NCI-H2196 treated with DMSO at 0.1 percent for 48 hours (cell line): ENCODE measurements at regions not wholly inside any gene's neighbourhood (a gene's known extent, or its start where the extent isn't known, plus 50 kb on each side); places are given as distances from the start of the nearest gene placed in this dataset.

ENCODE experiments used
- DNase-seq: peaks from one replicate; lab custom pipeline; 2025; ENCODE audit not compliant: unreplicated experiment; lab: John Stamatoyannopoulos, UW

DNA sequence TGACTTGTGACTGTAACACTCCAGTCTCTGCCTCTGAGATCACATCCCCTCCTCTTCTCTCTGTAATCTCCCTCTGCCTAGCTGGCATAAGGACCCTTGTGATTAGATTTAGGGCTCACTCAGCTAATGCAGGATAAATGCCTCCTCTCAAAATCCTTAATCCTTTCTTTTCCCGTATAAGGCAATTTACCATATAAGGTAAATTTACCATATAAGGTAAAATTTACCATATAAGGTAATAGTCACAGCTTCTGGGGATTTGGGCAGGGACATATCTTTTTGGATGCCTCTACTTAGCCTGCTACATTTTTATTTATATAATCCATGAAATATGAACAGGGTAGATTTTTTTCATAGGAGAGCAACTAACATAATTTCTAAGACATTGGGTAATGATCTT, 318.0 kb upstream of the PUM3 start:
- no peak for DNase-seq

DNA sequence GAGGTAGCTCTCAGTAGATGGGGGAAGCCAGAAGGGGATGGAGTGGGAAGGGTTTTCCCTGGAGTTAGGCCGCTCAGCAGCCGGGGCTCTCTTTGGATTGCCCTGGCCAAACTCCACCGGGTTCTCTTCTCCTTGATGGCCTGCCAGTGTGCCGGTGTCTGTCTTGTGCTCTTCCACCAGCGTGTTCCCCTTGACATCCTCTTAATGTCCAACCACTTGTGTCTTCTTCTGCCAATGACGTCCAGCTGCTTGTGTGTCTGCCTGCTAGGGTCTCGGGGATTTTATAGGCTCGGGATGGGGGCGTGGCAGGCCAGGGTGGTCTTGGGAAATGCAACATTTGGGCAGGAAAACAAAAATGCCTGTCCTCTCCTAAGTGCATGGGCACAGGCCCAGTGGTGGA, 313.1 kb upstream of the PUM3 start:
- DNase-seq, result no peak

DNA sequence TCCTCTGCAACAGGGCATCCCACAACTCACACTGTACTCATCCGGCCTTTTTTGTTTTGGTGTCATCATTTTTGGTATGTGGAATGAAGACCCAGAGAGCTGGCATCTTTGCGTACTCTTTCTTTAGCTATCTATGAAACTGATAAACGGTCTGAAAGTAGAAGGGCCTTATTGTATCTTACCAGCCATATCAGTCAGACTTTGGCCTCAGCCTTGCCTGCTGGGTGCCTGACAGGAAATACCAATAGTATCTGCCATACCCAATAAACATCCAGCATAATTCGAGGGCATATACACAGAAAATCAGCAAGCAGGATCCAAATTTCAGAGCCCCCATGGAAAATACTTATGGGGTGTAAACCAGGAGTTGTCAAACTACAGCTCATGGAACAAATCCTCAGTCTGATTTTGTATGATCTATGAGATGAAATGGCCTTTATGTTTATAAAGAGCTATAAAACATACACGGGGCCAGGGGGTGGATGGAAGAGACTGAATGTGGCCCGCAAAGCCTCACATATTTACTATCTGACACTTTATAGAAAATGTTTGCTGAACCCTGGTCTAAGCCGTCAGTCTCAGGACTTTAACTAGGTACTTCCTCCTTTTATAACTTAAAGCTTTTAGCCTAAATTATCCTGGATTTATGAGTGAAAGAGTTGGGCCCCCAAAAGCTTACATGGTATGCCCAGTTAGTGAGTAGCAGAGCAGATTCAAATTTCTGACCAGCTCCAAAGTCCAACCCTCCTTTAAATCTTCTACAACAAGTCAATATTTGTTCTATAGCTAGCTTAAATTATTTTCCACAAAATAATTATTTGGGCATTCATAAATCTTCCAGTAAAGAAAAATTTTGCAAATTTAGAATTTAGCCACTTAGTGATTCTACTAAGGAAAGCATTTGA, 308.0 kb upstream of the PUM3 start:
- no peak for DNase-seq

DNA sequence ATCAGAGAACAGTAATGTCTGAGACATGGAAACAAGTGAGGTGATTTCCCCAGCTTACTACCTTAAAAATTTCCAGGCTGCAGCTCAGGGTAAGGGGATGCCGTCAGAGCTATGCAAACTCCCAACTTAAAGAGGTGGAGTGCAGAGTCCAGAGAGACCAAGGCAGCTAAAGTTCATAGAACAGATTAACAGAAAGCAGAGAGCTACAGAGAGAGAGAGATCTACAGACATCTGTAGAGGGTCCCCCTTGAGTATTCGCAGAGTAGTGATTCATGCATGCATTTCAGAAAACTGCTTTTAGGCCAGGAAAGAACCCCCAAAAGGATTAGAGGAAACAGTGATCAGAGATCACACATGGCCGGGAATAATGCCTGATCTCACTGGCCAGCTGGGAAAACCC, 306.2 kb upstream of the PUM3 start:
- no peak for DNase-seq

DNA sequence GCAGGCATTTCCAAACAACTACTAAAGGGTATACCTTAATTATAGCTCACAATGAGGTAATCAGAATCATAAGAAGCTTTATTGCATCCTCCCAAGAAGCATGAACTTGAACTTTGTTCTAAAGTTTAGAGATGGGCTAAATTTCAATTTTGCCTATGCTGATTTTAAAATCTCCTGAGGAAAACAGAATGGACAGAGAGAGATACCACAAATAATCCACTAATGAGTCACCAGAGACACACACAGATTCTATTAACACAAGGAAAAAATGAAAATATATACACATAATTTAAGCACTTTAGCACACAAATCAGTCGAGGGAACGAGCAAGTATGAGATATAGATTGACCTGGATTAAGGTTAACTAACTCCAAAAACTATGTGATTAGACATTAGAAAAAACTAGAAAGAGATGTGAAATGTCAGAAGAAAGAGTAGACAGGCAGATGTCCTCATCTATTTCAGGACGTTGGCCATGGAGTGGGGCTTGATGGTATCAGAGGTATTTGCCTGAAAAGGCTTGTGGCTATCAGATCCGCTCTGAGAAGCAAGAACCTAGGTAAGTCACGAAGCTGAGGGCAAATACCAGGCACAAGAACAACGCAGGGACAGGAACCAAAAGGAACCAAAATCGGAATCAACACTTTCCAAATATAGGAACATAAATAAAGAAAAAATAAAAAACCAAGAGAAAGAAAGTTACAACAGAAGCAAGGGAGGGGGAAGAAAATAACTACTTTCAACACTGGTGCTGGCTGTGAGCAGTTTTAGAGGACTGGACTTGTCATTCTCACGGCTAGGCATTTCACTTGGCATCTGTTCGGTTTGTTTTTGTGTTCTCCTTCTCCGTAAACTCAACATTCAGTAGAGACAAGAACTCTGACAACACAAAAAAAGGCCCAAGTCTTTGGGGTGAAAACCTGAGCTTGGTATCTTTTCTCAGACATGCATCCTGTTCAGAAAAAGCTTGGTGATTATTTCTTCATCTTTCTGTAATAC, 294.6 kb upstream of the PUM3 start:
- DNase-seq, result no peak

DNA sequence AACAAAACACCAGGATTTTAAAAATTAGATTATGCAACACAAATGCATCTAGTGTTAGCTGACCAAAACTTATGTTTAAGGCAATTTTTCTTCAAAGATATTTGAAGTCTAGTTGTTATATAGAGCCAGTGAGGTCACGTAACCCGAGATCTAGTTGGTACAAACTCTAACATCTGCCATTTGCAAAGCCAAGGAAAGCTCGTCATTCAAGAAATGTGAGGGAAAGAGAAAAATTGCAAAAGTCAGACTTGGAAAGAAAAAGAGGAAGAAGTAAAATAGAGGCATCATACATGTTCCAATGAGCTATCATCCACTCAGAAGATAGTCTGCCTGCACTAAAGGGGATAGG, 293.4 kb upstream of the PUM3 start:
- DNase-seq, result no peak

DNA sequence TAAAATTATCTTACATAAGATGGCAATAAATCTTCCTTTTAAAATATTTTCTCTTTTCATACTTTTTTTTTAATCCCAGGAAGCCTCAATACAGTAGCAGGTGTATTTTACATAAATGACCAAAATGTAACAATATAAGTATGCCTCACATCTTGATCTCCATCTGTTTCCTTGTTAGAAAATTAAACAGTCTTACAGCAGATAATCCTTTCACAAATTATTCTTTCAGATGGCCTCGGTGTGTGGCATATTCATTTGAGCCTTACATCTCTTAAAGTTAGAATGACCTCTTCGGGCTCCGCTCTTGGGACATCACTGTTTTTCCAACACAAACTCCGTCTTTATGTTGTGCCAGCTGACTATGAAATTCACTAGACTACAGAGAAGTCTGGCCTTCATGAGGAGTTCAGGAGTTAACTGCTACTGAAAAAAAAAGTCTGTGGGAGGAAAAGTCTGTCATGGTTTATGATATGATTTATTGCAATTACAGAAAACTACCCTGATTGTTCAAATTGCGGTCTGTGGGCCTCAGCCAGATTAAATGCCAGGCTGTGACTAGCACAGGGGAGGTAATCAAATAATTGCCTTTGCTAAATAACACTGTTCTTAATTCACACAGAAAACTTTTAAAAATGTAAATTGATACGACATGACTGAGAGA, 292.9 kb upstream of the PUM3 start:
- DNase-seq, result no peak

DNA sequence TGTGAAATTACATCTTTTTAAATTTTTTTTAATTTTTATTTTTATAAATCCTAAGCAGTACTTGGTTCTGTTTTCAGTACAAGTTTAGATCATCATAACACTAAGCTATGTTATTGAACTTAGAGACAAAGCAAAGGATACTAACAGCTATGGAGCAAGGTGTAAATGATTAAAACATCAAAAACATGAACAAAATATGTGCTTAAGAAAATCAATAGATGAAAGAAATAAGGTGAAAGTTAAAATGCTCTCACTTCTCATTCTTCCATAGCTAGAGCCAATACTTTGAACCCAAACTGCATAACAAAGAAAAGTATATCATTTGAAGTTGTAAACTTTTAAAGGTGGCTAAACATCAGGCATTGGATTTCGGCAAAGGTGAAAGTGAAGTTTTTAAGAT, 292.3 kb upstream of the PUM3 start:
- DNase-seq, result no peak

DNA sequence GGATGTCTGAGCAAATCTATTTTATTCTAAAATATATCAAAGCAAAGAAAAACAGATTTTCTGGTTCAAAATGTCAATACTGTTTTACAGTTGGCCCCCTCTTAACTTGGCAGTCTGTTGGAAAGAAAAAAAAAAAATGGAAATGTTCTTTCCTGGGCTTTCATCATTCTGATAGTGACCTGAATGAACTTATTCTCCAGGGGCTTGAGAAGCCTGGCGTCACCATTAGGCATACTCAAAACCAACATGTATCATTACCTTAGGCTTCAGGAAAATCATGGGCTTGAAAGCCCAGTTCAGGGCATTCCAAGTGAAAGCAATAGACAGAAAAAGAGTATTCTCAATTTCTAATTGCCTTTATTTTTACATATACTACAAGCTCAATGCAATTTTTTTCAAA, 283.7 kb upstream of the PUM3 start:
- no peak for DNase-seq

DNA sequence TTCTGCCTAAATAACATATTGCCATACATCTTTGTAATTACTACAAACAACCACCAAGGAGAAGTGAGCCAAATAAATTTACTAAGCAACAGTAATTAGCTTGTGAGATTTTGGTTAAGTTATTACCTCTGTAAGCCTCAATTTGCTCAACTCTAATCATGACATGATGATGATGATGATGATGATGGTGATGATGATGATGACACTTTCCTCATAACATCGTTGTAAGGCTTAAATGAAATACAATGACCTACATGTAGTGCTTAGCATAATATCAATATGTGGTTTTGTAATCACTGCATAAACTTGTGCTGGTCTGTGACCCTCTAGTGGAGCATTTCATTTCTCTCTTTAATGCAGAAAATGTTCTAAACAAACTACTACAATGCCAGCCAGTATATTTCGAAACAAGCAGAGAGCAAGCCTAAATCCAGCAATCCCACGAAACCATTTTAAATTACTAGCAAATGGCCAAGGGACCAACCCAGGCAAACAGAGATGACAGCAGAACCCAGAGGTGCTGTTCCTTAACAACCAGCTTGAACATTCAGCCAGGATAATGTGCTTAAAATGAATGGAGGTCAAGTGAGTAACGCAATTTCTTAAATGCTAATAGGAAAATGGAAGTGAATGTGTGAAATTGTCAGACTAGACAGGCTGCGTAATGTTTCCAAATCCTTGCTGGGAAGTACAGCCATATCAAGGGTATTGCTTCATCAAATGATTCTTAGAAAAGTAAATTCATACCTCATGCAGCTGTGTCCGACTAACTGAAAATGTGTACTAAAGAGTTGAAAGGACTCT, 281.9 kb upstream of the PUM3 start:
- DNase-seq, result no peak

DNA sequence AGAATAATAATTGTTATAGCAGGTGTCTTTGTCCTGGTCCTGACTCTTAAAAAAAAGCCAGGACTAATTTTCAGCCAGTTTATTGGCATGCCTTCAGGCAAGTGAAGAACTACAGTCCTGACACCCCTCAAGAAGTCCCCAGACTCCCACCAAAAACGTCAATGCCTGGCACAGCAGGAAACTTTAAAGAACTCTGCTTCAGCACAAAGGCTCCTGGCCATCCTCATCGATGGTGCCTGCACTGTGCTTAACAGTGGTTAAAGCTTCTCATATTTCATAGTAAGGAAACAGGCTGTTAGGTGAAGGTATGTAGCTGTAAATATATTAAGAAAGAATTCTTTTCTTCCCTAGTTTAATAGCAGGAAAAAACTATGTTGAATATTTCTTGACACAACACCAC, 280.1 kb upstream of the PUM3 start:
- DNase-seq, result no peak

DNA sequence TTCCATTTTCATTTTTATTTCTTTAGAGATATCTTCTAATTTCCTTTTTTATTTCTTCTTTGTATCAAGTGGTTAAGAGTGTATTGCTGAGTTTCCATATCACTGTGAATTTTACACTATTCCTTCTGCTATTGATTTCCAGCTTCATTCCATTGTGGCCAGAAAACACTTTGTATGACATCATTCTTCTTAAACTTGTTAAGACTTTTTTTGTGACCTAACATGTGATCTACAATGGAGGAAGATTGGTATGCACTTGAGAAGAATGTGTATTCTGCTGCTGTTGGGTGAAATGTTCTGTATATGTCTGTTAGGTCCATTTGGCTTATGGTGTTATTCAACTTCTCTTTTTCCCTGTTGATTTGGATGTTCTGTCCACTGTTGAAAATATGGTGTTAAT, 274.2 kb upstream of the PUM3 start:
- DNase-seq, result no peak

DNA sequence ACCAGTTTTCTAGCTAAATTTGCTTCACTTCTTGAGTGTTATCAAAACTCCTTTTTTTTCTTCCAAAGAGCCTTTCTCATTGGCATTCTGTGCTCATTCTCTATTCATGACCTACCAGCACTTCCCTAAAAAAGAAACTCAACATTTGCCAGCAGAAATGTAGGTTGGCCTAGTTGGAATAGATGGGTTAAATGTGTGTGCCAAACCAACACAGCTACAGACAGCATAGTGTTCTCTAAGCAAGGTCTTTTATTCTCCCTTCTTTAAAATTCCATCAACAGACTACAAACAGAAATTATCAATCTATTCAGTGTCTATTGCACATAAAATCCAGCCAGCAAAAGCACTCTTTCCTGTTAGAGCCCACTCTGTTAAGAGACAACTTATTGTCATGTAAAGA, 255.8 kb upstream of the PUM3 start:
- no peak for DNase-seq

DNA sequence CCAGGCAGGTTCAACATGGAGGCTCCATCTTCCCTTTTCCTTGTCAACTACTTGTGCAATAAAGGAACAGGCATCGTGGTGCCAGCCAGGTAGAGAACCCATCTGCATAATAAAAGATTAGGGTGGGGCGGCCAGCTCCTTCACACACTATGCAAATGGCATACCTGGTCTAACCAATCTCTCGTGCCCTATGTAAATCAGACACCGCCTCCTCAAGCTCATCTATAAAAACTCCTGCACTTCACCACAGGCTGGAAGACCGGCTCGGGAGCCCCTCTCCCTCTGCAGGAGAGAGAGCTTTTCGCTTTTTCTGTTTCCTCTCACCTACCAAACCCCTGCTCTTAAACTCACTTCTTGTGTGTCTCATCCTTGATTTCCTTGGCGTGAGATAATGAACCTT, 244.3 kb upstream of the PUM3 start:
- no peak for DNase-seq

DNA sequence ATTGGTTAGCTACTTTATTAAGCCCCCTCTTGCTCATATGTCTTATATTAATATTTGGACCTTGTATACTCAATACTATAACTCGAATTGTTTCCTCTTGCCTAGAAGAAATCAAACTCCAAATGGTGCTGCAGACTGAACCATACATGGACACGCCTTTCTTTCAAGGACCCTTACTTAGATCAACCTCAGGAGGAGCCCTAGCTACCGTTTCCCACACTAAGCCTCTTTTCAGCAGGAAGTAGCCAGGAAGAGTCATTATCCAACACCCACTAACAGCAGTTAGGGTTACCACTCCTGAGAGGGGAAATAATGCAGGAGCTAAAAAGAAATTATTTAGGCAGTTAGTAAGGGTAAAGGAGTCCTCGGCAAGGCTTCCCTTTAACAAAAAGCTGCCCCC, 243.8 kb upstream of the PUM3 start:
- no peak for DNase-seq

DNA sequence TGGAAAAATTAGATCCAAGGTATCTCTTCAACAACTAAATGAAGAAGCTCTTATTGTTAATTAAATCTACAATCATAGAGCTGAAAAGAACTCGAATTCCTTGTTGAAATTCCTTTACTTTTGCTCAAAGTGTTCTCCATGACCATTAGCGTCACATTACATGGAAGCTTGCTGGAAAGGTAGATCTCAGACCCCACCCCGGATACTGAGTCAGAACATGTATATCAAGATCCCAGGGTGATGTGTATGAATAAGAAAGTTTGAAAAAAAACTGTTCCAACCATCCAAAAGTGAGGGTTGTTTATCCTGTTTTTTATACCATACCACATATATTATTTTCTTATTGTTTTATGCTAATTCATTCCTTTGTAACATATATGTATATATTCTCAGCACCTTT, 237.1 kb upstream of the PUM3 start:
- no peak for DNase-seq

DNA sequence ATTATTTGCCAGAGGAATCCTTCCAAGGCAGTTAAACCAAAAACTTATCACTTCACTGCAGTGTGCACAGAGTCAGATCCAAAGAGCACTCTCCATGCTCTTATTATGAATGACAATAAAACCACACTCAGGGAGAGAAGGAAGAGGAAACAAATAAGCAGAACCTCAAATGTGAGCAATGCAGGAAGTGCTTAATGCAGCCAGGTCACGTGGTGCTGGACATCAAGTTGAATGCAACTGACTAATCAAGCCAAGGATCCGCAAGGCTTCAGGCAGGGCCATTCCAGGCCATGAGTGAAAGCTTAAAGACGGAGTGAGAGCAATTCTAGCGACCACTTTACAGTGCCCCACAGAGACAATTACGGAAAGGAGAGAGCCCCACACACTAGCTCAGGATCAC, 230.4 kb upstream of the PUM3 start:
- DNase-seq, result no peak

DNA sequence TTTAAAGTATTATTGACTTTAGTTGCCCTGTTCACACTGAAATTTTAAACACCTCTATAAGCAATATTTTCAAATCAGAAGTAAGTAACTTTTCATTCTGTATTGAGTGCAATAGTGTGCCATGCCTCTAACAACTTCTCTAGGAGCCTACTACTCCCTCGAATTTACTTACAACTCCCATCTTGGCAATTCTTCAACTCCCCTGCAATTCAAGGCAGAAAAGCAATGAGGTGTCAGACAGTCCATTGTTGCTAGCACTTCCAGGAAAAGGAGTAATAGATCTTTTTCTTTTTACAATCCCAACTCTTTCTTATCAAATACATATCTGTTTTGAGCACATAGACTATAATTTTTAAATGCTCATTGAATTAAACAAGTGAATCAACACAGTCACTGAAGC, 222.7 kb upstream of the PUM3 start:
- DNase-seq, result no peak

DNA sequence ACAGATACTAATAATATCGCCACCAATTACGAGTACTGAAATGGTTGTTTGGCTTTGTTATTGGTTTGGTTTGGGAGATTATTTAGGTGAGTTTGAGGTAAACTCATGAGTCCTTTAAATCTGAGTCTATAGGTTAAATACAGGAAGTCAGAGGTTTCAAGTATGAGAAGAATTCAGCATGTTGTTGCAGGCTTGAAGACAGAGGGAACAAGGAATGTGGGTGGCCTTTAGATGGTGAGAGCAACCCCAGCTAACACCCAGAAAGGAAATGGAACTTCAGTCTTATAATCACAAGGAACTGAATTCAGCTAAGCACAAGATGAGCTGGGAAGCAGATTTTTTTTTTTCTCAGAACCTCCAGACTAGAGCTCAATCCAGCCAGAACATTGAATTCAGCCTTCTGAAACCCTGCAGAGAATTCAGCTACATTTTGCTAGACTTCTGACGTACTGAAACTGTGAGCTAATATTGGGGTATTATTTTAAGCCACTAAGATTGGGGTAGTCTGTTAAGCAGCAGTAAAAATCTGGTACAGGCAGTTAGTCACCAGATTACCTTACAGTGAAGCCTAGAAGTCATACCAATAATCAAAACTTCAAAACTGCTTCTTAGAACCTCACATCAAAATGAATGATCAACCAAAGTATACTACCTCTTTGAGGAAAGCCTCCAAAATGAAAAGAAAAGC, 216.0 kb upstream of the PUM3 start:
- DNase-seq, result no peak

DNA sequence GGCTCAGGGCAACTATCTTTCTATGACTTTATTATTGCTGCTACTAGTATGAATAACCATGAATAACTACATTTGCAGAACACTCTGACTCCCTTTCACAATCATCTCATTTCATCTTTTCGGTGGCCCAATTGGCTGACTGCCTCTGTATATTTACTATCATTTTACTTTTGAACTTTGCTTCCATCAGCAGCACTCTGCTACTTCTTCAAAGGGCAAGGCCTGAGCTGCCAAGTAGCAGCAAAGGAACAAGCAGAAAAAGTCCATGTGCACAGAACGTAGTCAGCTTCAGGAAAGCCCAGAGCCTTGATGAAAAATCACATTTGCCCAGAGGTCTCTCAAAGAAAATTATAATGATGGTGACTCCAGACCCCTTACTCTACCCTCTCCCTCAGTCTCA, 214.5 kb upstream of the PUM3 start:
- DNase-seq, result no peak
